EH (cell line): ENCODE measurements at regions not wholly inside any gene's neighbourhood (a gene's known extent, or its start where the extent isn't known, plus 50 kb on each side); places are given as distances from the start of the nearest gene placed in this dataset.
A peak's percentile ranks its signal among the peaks of the same experiment; 100 is the strongest.
"Not testable (repeated sequence)": the region's sequence is repeated elsewhere in the genome, so short reads cannot be mapped to it uniquely, and the experiment has no call there.

ENCODE experiments used
- DNase-seq: peaks from one replicate; pipeline ENCODE4 v3.0.0-alpha.2; 2015; ENCODE audit warnings: low read depth

- DNase-seq = no peak
These were observed 181.9 kb downstream of the MREG start for GRCh38 chr2:215831296-215831913.

- peak; percentile 35 for DNase-seq
These were observed 183.0 kb downstream of the MREG start for GRCh38 chr2:215830304-215830703.

DNA sequence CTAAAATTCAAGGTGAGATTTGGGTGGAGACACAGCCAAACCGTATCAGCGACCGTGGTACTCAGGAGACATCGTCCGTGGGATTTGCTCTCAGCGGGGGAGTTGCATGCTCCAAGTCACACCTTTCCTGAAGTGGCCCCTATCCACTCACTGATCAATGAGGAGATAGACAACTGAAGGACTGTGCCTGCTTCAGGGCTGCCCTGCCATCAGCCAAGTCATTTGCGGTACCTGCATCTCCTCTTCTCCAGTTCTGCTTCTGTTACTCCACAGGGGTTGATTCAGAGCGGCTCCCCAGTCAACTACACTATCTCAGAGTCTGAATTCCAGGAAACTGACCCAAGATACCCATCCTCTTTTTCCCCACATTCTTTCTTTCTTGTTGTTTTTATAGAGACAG lies 184.1 kb downstream of the MREG start:
- DNase-seq = no peak

DNA sequence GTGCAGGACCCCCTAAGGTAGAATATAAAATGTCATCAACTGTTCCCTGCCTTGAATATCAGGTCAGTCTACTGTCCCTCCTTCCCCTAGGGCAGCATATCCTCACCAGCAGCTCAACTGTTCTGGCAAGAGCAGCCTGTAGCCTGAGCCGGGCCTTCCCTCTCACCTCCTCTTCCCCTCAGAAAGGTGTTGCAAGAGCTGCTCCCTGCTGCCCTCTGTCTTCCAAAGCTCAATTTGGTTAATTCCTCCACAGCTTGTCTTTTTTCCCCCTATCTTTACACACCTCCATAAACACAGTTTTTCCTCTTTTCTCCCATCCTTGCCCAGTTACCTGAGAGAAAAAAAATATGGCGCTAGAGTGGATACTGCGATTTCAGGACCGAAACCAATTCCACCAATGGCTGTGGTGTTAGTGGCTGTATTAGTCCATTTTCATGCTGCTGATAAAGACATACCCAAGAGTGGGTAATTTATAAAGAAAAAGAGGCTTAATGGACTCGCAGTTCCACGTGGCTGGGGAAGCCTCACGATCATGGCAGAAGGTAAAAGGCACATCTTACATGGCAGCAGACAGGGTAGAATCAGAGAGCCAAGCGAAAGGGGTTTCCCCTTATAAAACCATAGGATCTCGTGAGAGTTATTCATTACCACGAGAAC lies 184.7 kb downstream of the MREG start:
- DNase-seq = peak; percentile 69

GRCh38 chr2:215826838-215827441 lies 186.4 kb downstream of the MREG start:
- peak; percentile 46 for DNase-seq

- DNase-seq = no peak
These were observed 187.0 kb downstream of the MREG start for GRCh38 chr2:215826376-215826775.

DNA sequence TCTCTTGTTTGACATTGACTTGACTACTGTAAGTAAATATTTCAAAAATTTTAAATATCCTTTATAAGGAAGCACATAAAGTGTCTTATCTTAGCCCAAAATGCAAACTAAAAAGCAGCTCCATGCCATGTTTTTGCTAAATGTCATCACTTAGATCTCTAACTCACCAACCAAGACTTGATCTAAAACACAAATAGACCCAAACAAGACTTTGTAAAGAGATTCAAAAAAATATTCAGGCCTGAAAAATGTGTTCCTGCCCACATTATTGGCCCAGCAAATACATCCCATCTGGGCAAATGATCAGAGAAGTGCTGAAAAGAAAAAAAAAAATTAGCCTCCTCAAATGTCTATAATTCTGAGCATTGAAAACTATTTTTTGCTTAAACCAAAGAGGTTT lies 187.6 kb downstream of the MREG start:
- peak; percentile 67 for DNase-seq

- not testable (repeated sequence) for DNase-seq
These were observed 192.1 kb downstream of the MREG start for GRCh38 chr2:215821298-215821697.

DNA sequence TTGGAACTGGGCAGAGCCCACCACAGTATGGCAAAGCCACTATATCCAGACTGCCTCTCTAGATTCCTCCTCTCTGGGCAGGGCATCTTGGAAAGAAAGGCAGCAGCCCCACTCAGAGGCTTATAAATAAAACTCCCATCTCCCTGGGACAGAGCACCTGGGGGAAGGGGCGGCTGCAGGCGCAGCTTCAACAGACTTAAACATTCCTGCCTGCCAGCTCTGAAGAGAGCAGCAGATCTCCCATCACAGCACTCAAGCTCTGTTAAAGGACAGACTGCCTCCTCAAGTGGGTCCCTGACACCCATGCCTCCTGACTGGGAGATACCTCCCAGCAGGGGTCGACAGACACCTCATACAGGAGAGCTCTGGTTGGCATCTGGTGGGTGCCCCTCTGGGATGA lies 193.6 kb downstream of the MREG start:
- DNase-seq = not testable (repeated sequence)

DNA sequence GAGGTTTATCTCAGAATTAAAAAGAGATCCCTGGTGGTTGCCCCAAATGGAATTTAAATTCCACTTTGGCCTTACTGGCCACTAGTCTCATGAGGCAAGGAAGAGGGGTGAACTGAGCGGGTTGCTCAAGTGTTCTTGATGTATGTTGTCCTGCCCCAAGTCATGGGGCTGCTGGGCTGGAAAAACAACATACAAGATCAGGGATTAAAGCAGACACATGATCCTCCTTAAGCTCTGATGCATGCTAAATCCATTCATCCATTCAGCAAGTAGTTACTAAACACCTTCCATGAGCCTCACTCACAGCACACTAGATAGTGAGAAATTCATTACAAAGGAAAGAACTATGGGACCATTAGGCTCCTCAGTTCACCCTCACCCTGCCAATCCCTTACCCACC lies 196.3 kb downstream of the MREG start:
- no peak for DNase-seq

DNA sequence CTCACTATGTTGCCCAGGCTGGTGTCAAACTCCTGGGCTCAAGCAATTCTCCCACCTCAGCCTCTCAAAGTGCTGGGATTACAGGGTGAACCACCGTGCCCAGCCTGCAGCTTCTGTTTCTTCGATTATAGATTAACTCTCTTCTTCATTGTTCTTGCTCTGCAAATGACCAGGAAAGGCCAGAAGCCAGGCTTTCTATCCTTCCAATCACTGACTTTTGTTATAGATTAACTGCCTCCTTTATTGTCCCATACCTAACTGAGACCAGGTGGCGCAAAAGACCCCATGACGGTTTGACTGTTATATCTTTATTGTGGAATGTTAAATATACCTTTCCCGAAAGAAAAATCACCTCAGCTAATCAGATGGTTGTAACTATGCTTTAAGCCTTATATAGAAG lies 196.9 kb downstream of the MREG start:
- DNase-seq = no peak

- no peak for DNase-seq
These were observed 197.4 kb downstream of the MREG start for GRCh38 chr2:215815960-215816359.

- DNase-seq = peak; percentile 71
These were observed 200.4 kb downstream of the MREG start for GRCh38 chr2:215812966-215813365.

- no peak for DNase-seq
These were observed 201.7 kb downstream of the MREG start for GRCh38 chr2:215811409-215812345.

GRCh38 chr2:215811003-215811402 lies 202.3 kb downstream of the MREG start:
- DNase-seq = no peak

- no peak for DNase-seq
These were observed 204.4 kb downstream of the MREG start for GRCh38 chr2:215808996-215809395.

DNA sequence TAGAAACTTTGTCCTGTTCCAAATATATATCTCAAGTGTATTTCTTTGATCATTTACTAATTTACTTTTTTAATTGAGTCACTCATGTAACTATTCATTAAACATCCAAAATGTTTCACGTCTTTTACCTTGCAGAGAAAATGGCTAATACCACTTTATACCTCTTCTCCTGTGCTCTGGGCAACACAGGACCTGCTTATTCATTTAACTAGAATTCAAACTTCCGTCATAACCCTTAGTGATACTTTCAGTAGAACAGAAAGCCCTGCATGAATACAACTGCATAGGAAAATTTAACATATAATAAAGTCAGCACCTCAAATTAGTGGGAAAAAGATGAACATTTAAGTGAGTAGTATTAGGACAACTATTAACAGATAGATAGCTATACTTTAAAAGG lies 205.2 kb downstream of the MREG start:
- DNase-seq = no peak

GRCh38 chr2:215805493-215805892 lies 207.9 kb downstream of the MREG start:
- no peak for DNase-seq

DNA sequence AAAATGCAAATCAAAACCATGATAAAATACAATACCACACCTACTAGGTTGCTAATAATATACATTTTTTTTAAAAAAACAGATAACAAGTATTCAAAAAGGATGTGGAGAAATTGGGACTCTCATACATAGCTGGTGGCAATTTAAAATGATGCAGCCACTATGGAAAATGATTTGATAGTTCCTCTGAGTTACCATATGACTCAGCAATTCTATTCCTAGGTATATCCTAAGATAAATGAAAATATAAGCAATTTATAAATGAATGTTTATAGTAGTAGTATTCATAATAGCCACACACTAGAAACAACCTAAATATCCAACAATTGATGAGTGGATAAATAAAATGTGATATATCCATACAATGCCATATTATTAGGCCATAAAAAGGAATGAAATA lies 210.2 kb downstream of the MREG start:
- DNase-seq = no peak

DNA sequence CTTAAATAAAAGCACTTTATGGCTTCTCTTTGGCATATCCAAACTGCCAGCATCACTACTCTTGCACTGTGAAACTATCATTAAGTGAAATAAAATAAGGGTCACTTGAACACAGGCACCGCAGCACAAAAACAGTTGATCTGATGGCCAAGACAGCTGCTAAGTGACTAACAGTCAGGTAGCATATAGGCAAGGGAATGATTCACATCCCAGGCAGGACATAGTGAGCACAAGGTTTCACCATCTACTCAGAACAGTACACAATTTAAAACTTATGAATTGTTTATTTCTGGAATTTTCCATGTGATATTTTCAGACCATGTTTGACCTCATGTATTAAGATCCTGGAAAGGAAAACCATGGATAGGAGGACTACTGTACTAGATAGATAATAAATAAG lies 214.2 kb downstream of the MREG start:
- DNase-seq = peak; percentile 11

DNA sequence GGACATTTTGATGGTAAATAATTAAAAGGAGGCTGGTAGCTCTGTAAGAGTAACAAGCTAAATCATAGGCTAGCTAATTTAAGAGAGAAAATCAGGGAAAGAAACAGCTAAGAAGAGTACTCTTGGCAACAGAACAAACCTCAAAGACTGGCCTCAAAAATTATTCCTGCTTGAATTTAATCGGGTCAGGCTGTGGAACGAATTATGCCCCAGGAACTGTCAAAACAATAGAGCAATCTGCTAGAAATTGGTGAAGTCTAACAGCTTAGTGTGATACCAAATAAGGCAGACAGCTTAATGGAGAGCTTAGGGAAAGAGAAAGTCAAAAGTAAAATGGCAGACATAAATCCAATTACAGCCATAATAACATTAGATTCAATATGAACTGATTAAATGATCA lies 215.7 kb downstream of the MREG start:
- DNase-seq = peak; percentile 67

DNA sequence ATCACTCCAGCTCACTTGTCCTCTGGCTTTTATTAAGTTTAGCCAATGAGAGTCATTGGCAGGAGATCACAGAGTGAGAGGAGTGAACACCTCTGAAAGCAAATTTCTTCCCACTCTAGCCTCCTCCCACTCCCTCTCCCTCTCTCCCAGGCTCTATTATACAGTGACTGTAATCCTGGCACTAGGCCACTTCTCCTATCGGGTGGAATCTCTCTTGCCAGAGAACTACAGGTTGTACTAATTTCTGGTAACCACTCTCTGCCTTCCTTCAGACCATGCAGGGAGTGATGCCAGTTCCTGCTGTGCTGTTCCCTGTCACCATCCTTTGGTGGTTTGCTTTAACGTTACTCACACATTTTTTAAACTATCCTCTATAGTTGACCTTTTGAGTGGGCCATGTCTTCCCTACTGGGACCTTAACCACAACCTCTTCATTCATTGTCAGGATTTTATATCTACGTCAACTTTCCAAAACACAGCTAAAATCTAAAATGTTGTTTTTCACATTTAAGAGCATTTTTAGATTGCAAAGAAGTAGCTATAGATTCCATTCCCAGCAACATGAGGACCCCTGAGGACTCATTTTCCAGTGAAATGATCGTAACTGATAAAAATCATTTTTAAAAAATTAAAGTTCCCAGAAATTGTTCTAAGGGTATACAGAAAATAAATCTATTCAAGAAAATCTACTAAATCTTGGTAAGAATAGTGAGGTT lies 217.1 kb downstream of the MREG start:
- DNase-seq = peak; percentile 87
